Small intestine (tissue), 7 donors: ENCODE measurements at regions not wholly inside any gene's neighbourhood (a gene's known extent, or its start where the extent isn't known, plus 50 kb on each side); places are given as distances from the start of the nearest gene placed in this dataset.

Experiments used
- DNase-seq, 2 donors: peaks; one replicate each; pipeline versions ENCODE4 v3.0.0 to v3.0.0-alpha.2; 2013
- FAIRE-seq: peaks from 2 replicates; lab custom pipeline; 2012; peaks lifted over from hg19 to GRCh38; lab: Jason Lieb, UNC
- H3K27ac ChIP-seq, 3 donors: one replicate each; pipeline ENCODE4 v1.5.1; 2013; ENCODE audit warnings: low read length in 2 of 3, mild to moderate bottlenecking in 2 of 3, control low read depth in 1 of 3, inconsistent platforms in 1 of 3, low read depth in 1 of 3, moderate library complexity in 1 of 3
- H3K27me3 ChIP-seq, 3 donors: one replicate each; pipeline ENCODE4 v1.6.1; 2013; ENCODE audit warnings: low read length in 3 of 3, inconsistent platforms in 1 of 3; ENCODE audit not compliant: control insufficient read depth in 3 of 3, insufficient read depth in 3 of 3
- H3K36me3 ChIP-seq, 3 donors: one replicate each; pipeline ENCODE4 v1.6.1; 2013; ENCODE audit warnings: low read length in 3 of 3, inconsistent platforms in 1 of 3, low read depth in 1 of 3, mild to moderate bottlenecking in 1 of 3, moderate library complexity in 1 of 3; ENCODE audit not compliant: control insufficient read depth in 3 of 3, insufficient read depth in 2 of 3
- H3K4me1 ChIP-seq, 3 donors: one replicate each; pipeline ENCODE4 v1.6.1; 2013; ENCODE audit warnings: low read length in 2 of 3, inconsistent platforms in 1 of 3, low read depth in 1 of 3, mild to moderate bottlenecking in 1 of 3, moderate library complexity in 1 of 3; ENCODE audit not compliant: control insufficient read depth in 3 of 3, insufficient read depth in 2 of 3
- H3K4me3 ChIP-seq, 3 donors: one replicate each; pipeline ENCODE4 v1.5.1; 2013; ENCODE audit warnings: low read length in 3 of 3, control low read depth in 1 of 3, inconsistent platforms in 1 of 3, low read depth in 1 of 3, mild to moderate bottlenecking in 1 of 3, moderate library complexity in 1 of 3
- H3K9me3 ChIP-seq, 2 donors: one replicate each; pipeline ENCODE4 v1.6.1; 2013; ENCODE audit warnings: low read depth in 1 of 2, low read length in 1 of 2; ENCODE audit not compliant: control insufficient read depth in 2 of 2, insufficient read depth in 1 of 2
- WGBS, 3 donors: extraction: QIAGEN DNeasy Blood & Tissue Kit; methylation state at CpG; one replicate each; pipeline ENCODE4 v1.1.7; 2013; 5-methylcytosine and 5-hydroxymethylcytosine counted together
- donor health status: healthy with polysubstance abuse.
- donor health status: control.
- donor health status: control.
- donor health status: Bipolar disorder and iron deficiency.
- donor health status: healthy.

DNA sequence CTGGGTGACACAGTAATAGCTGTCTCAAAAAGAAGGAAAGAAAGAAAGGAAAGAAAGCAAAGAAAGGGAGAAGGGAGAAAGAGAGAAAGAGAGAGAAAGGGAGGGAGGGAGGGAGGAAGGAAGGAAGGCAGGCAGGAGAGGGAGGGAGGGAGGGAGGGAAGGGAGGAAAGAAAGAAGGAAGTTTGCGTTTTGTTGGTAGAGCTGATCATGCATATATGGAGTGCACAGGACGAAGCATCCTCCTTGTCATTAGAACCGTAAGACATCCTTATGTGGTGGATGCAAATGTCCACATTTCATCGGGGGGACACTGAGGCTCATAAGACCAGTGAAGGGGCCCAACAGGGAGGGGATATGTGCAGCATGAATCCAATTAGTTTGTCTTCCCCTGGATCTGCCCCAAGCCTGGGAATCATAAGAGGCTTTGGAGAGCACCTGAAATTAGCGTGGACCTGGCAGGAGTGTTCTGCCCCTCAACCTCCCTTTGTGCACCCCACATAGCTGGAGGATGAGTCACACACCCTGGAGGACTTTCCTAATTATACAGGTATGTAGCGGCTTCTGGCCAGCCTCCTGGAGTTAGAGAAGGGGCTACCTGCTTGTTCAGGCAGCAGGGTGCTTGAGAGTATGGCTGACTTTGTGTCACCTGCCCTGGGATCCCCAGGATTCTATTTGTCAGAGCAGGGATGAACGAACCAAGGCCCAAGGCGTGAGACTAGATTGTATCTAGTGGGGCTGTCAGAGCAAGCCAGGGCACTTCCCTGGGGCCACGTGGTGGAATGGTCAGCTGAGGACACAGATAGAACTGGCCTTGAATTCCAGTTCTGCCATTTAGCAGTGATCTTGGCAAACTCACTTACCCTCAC, 119.7 kb upstream of the CD82 start:
- WGBS, 3 donors = 31 to 53% (median 37%) methylated on average over 9 of the region's 9 CpGs
- FAIRE-seq (no peak), DNase-seq (no peak)
- Histone ChIP-seq H3K4me3 (no peak overlapping the region), H3K27ac (no peak overlapping the region), H3K27me3 (peaks cover 0 to 3% (median 3%) of the 10 kb centered on the region in 3 donors), H3K36me3 (no peaks in the 10 kb centered on the region), H3K9me3 (no peaks in the 10 kb centered on the region), H3K4me1 (no peaks in the 10 kb centered on the region)

DNA sequence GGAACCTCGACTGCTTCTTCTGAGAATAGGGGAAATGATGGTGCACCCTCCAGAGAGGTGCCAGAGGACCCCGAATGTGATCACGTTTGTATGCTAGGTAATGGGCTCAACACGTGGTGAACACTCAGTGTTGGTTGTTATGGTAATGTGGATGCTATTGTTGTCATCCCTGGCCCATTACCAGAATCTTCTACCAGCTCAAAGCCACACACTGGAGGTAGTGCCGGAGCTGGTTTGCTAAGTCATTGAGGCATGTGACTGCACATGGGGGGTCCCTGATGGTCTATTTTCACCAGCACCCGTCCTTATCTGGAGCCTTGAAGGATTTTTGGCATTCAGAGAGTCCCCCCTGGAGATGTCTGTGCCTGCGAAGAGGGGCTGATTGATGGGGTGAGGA, 119.1 kb upstream of the CD82 start:
- no peak overlapping the region for H3K27ac ChIP-seq
- H3K4me1 ChIP-seq = no peaks in the 10 kb centered on the region
- no peak for FAIRE-seq
- WGBS, 3 donors = 52 to 62% (median 56%) methylated on average over 7 of the region's 7 CpGs
- H3K9me3 ChIP-seq = no peaks in the 10 kb centered on the region
- H3K4me3 ChIP-seq = no peak overlapping the region
- H3K36me3 ChIP-seq = no peaks in the 10 kb centered on the region
- DNase-seq = no peak
- H3K27me3 ChIP-seq = peaks cover 0 to 3% (median 3%) of the 10 kb centered on the region in 3 donors

DNA sequence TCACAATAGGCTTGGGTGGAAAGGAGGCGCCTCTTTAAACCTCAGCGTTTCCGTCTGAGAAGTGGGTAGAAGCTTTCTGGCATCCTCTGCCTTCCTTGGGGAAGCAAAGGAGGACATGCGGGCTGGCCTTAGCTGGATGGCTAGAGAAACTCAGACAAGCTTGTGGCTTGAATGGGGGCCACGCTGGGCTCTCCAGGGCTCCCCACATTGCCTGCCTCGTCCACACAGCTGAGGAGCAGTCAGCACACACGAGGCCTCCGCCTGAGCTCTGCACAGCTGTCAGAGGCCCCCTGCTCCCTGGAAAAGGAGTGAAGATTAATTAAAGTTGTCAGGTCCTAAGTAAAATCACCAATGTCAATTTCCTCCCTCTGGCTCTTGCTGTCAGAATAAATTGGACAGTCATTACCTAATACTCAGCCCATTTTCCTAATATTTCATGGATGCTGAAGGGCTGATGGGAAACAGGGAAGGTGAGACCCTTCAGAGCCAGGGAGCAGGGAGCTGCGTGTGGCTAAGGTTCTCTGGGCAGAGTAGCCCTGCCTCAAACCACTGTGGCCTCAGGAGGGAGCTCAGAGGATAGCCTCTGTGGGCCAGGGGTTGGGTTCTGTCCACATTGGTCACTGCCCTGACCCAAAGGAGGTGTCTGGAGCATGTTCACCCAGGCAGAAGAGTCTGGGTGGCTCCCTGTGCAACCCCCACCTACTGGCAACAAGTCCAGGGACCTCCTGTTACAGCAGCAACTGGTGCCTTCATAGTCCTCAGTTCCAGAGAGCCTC, 118.3 kb upstream of the CD82 start:
- no peak overlapping the region for H3K27ac ChIP-seq
- 76 to 79% (median 77%) methylated on average over 9 of the region's 9 CpGs for WGBS, 3 donors
- no peaks in the 10 kb centered on the region for H3K36me3 ChIP-seq
- DNase-seq = no peak
- FAIRE-seq = no peak
- H3K27me3 ChIP-seq = peaks cover 0 to 3% (median 3%) of the 10 kb centered on the region in 3 donors
- no peaks in the 10 kb centered on the region for H3K9me3 ChIP-seq
- no peaks in the 10 kb centered on the region for H3K4me1 ChIP-seq
- H3K4me3 ChIP-seq = no peak overlapping the region

DNA sequence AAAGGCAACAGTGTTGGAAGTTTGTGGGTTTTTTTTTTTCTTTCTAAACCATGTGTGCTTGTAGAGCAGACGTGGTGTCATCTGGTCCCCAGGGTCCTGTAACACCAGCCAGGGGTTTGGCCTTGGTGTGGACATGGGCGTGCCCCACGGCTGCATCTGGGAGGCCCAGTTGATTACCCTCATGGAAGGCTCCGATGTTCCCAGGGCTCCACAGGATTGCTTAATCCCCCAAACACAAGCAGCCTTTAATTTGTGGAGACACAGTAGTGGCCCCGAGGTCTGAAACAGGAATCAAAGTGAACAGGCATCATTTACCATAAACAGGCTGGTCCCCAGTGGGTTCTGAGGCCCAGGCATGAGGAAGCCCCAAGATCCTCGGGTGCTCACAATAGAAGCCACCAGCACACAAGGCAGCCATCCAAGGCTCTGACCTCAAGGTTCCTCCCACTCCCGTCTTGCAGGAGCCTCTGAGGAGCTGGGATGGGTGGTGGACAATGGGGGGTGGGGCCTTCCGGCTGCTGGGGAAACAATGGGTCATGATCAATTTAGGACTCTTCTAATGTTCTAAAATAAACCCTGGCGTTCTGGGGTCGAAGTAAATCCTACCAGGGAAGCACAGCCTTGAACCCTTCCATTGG, 115.0 kb upstream of the CD82 start:
- Histone ChIP-seq H3K9me3 (no peaks in the 10 kb centered on the region), H3K4me1 (no peaks in the 10 kb centered on the region), H3K27ac (no peak overlapping the region), H3K4me3 (no peak overlapping the region), H3K36me3 (no peaks in the 10 kb centered on the region), H3K27me3 (peaks cover 0 to 3% (median 3%) of the 10 kb centered on the region in 3 donors)
- 67 to 78% (median 71%) methylated on average over 10 of the region's 10 CpGs for WGBS, 3 donors
- DNase-seq = no peak
- no peak for FAIRE-seq

DNA sequence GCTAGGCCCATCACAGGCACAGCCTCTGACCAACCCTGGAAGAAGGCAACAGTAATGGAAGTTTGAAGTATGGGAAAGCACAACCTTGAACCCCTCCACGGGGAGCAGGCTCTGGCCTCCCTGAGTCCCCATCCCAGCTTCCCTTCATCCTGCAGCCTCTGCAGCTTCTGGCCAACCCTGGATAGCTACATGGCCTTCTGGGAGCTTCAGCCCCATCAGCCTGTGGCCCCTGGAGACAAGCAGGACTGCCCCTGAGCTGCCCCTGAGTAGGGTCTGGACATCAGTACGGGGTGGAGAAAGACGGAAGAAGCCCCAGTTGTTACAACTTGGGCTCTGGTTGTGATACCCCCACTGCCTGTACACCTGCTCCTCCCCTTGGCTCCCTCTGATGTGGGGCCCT, 113.8 kb upstream of the CD82 start:
- FAIRE-seq (no peak), DNase-seq (no peak)
- Histone ChIP-seq H3K9me3 (no peaks in the 10 kb centered on the region), H3K4me1 (no peaks in the 10 kb centered on the region), H3K36me3 (no peaks in the 10 kb centered on the region), H3K27me3 (peaks cover 0 to 4% (median 3%) of the 10 kb centered on the region in 3 donors), H3K4me3 (no peak overlapping the region), H3K27ac (no peak overlapping the region)
- 57 to 87% (median 80%) methylated on average over 3 of the region's 3 CpGs for WGBS, 3 donors

DNA sequence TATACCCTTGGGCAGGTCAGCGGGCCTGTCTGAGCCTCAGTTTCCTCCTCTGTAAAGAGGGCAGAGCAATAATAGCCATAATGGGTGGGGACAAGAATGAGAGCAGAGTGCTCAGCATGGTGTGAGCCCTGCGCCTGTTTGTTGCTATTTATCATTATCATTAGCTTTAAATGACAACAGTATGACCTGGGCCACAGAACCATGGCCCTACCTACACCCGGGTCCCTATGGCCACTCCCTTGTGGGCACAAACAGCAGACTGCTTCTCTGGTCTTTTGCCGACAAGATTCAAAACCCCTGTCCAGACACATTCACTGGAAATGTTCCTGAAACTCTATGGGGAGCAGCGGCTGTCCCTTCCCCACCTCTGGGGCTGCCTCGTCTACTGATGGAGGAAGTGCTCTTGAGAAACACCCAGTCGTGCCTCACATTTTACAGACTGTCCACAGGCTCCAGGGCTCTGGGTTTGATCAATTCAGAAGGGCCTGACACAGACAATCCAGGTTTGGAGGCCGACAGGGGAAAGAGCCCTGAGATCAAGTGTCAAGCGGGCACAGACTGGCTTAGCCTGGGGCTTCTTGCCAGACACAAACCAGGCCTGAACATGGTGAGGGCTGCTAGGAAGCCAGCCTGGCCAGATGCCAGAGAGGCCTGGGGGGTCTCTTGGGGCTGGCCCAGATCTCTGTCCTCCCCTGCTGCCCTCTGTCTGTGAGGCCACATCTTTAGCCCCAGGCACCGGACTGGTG, 112.5 kb upstream of the CD82 start:
- Histone ChIP-seq H3K36me3 (no peaks in the 10 kb centered on the region), H3K4me3 (no peak overlapping the region), H3K9me3 (no peaks in the 10 kb centered on the region), H3K27me3 (peaks cover 0 to 3% (median 0%) of the 10 kb centered on the region in 3 donors), H3K27ac (no peak overlapping the region), H3K4me1 (no peaks in the 10 kb centered on the region)
- 65 to 75% (median 65%) methylated on average over 10 of the region's 10 CpGs for WGBS, 3 donors
- FAIRE-seq (no peak), DNase-seq (no peak)

DNA sequence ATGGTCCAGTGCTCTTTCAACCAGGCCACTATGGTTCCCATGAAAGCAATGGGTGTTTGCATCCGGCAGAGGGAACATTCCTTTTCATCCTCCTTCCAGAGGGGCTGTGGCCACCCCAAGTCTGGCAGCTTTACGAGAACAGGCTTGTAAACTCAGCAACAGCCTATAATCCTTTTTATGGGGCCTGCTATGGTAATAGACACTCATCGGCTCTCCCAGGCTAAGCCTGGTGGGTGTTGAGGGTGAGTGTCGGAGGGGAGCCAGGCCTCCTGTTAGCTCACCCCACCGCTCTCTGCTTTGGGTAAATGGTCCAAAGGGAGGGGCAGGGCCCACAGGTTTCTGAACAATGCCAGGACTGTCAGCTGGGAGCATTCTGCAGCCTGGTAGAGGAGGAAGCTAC, 111.6 kb upstream of the CD82 start:
- Histone ChIP-seq H3K27ac (no peak overlapping the region), H3K36me3 (no peaks in the 10 kb centered on the region), H3K4me3 (no peak overlapping the region), H3K4me1 (no peaks in the 10 kb centered on the region), H3K9me3 (no peaks in the 10 kb centered on the region), H3K27me3 (peaks cover 0 to 3% (median 0%) of the 10 kb centered on the region in 3 donors)
- DNase-seq (no peak), FAIRE-seq (no peak)
- 78 to 87% (median 81%) methylated on average over 5 of the region's 5 CpGs for WGBS, 3 donors

DNA sequence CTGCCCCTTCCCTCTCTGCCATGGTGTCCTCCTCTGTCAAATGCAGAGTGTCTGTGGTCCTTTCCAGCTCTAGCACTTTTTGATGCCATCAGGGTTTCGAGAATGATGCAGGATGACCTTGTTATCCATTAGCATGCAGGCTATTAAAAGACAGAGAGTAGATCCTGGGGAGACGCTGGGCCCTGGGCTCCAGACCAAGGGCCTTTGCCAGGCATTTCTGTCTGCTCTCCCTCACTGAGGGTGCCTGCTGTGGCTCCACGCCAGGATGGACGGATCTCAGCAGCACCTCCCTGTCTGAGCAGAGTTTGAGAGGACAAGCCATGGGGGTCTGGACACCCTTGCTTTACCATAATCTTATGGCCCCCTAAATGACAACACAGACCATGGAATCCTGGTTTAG, 110.8 kb upstream of the CD82 start:
- Histone ChIP-seq H3K4me3 (no peak overlapping the region), H3K27me3 (peaks cover 0 to 3% (median 0%) of the 10 kb centered on the region in 3 donors), H3K27ac (no peak overlapping the region), H3K36me3 (no peaks in the 10 kb centered on the region), H3K4me1 (no peaks in the 10 kb centered on the region), H3K9me3 (no peaks in the 10 kb centered on the region)
- DNase-seq (no peak), FAIRE-seq (no peak)
- 46 to 65% (median 49%) methylated on average over 4 of the region's 4 CpGs for WGBS, 3 donors
